GM10266 (cell line): ENCODE measurements at regions not wholly inside any gene's neighbourhood (a gene's known extent, or its start where the extent isn't known, plus 50 kb on each side); places are given as distances from the start of the nearest gene placed in this dataset.

Experiments
- DNase-seq: peaks from one replicate; pipeline ENCODE4 v3.0.0; 2012; ENCODE audit errors: extremely low spot score
- TF ChIP-seq, protein P1 (sequence below): IDR thresholded peaks from 2 replicates; pipeline ENCODE4 v1.5.1; 2012; ENCODE audit warnings: mild to moderate bottlenecking, low read depth; ENCODE audit not compliant: control insufficient read depth, insufficient read depth; ENCODE audit errors: missing control alignments

DNA sequence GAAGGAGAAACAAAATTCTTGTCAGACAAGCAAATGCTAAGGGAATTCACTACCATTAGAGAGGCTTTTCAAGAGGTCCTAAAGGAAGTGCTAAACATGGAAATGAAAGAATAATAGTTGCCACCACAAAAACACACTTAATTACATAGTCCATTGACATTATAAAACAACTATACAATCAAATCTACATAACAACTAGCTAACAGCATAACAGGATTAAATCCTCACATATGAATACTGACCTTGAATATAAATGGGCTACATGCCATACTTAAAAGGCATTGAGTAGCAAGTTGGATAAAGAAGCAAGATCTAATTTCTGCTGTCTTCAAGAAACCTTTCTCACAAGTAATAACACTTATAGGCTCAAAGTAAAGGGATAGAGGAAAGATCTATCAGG lies 811.5 kb upstream of the CITED2 start:
- TF ChIP-seq, protein P1, sequence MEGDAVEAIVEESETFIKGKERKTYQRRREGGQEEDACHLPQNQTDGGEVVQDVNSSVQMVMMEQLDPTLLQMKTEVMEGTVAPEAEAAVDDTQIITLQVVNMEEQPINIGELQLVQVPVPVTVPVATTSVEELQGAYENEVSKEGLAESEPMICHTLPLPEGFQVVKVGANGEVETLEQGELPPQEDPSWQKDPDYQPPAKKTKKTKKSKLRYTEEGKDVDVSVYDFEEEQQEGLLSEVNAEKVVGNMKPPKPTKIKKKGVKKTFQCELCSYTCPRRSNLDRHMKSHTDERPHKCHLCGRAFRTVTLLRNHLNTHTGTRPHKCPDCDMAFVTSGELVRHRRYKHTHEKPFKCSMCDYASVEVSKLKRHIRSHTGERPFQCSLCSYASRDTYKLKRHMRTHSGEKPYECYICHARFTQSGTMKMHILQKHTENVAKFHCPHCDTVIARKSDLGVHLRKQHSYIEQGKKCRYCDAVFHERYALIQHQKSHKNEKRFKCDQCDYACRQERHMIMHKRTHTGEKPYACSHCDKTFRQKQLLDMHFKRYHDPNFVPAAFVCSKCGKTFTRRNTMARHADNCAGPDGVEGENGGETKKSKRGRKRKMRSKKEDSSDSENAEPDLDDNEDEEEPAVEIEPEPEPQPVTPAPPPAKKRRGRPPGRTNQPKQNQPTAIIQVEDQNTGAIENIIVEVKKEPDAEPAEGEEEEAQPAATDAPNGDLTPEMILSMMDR: no peak
- DNase-seq: no peak

DNA sequence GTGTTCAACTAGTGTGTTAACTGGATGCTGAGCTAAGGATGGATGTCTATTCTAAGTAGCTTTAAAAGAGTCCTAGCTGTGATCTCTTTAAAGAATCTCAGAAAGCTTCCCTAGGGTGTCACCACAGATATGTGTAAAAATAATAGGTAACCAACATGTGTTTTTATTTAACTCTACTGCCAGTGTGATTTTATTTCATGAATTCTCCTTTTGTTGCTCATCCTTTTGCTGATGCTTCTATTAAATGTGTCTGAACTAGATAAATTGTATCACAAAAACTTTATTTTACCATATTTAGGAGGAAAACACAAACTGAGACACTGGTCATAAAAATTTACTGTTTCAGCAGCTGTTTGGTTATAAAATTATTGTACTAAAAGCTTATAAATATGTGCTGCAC lies 809.4 kb upstream of the CITED2 start:
- TF ChIP-seq, protein P1: no peak
- DNase-seq: no peak

DNA sequence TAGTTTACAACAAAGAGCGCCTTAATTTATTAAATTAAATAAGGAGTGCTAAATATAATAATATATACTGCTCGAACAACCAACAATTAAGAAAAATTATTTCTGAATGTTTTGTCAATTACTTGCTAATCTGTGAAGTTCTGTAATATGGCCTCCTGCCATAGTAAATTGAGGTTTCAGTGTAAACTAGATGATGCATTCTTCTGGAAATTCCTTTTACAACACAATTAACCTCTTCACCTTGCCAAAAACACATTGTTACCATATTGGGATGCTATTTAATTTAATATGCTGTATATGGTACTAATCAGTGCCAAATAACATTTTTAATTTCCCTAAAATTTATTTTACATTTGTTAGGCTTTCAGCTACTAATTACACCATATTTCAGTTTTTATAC lies 808.4 kb upstream of the CITED2 start:
- TF ChIP-seq, protein P1: no peak
- DNase-seq: no peak

DNA sequence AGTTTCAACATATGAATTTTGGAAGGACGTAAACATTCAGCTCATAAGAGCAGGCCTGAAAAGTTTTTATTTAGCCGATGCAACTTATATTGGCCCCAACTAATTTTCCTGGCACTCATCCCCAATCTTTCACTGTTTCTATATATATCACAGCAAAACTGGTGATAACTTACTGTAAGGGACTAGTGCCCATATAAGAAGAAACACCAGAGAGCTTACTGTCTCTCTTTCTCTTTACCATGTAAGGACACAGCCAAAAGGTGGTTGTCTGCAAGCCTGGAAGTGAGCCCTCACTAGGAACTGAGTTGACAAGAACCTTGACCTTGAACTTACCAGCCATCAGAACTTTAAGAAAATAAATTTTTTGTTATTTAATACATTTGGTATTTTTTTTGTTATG lies 807.4 kb upstream of the CITED2 start:
- TF ChIP-seq, protein P1: no peak

DNA sequence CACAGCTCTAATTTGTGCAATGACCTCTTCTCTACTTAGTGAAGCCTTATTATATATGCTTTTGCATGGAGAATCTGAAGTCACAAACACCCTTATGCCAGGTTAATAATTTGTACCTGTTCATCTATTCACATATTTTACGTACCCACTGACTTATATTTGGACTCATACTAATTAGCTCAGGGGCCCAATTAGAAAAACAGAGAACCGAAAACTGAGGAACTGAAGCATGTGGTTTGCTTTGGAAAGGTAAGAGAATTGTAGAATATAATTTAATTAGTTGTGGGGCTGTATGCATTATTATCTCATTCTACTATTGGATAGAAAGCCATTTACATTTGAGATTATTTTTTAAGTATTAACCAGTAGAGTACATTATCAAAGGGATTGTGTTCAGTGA lies 805.9 kb upstream of the CITED2 start:
- TF ChIP-seq, protein P1: no peak

More for the DNA sequence above, 807.4 kb upstream of the CITED2 start:
- no peak for DNase-seq

DNA sequence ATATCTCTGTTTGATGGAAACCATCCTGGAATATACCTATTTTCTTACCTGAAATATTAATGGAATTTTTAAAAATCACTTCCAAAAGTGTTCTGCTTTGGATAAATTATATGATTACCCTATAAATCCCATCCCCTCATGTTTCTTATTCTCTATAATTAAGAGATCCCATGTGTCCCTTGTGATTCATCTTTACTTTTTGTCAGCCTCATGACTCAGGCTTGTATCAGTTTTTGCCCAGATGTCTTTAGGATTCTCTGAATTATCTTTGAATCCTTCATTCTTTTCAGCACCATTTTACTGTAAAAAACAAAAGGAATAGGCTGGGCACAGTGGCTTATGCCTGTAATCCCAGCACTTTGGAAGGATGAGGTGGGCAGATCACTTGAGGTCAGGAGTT lies 804.5 kb upstream of the CITED2 start:
- TF ChIP-seq, protein P1: no peak
- no peak for DNase-seq

More for the DNA sequence above, 805.9 kb upstream of the CITED2 start:
- no peak for DNase-seq

DNA sequence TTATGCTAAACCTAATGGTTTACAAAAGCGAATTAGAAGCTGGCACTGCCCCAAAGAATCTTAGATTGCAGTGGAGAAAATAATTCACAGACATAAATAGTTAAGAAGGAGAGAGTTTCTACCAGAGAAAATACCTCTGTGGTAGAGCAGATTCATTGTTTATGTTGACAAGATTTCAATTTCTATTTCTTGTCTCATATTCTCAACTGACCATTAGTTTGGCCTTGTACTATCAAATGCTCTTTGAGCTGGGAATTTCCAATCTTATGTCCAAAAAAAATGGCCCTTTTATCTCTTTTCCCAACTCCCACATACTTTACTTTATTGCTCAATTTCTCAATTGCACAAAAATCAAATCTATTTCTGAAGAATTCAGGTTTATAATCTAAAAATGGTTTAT lies 804.1 kb upstream of the CITED2 start:
- TF ChIP-seq, protein P1: no peak
- no peak for DNase-seq
